Frontal cortex (tissue), 3 donors: ENCODE measurements at regions not wholly inside any gene's neighbourhood (a gene's known extent, or its start where the extent isn't known, plus 50 kb on each side); places are given as distances from the start of the nearest gene placed in this dataset.

ENCODE experiments used
- DNase-seq, 2 donors: peaks; one replicate each; pipeline ENCODE4 v3.0.0; 2012; ENCODE audit warnings: low spot score in 2 of 2
- FAIRE-seq: peaks from 2 replicates; lab custom pipeline; 2012; peaks lifted over from hg19 to GRCh38; lab: Jason Lieb, UNC
- donor health status: control.
- donor health status: control.
- donor health status: control.

GRCh38 chr9:115980054-115980453 is 173.5 kb upstream of the PAPPA start:
- no peak for DNase-seq
- FAIRE-seq, result no peak

GRCh38 chr9:115980502-115980901 is 173.1 kb upstream of the PAPPA start:
- no peak for DNase-seq
- no peak for FAIRE-seq

- no peak for DNase-seq
- FAIRE-seq, result no peak
Measured at GRCh38 chr9:115980976-115981375, 172.6 kb upstream of the PAPPA start.

GRCh38 chr9:115983366-115983765 is 170.2 kb upstream of the PAPPA start:
- no peak for FAIRE-seq
- no peak for DNase-seq

- no peak for DNase-seq
- FAIRE-seq, result no peak
Measured at GRCh38 chr9:115985657-115986056, 167.9 kb upstream of the PAPPA start.

- DNase-seq (no peak), FAIRE-seq (no peak)
Measured at GRCh38 chr9:115986508-115986907, 167.1 kb upstream of the PAPPA start.

- no peak for DNase-seq
- FAIRE-seq, result no peak
Measured at GRCh38 chr9:115988701-115989100, 164.9 kb upstream of the PAPPA start.

- DNase-seq, result no peak
- no peak for FAIRE-seq
Measured at GRCh38 chr9:115989831-115990230, 163.8 kb upstream of the PAPPA start.

- no peak for FAIRE-seq
Measured at GRCh38 chr9:115992834-115993233, 160.8 kb upstream of the PAPPA start.

GRCh38 chr9:115997923-115998322 is 155.7 kb upstream of the PAPPA start:
- FAIRE-seq (no peak), DNase-seq (no peak)

More at GRCh38 chr9:115992834-115993233, 160.8 kb upstream of the PAPPA start:
- DNase-seq, result no peak

- DNase-seq (no peak), FAIRE-seq (no peak)
Measured at GRCh38 chr9:115998666-115999065, 154.9 kb upstream of the PAPPA start.

- DNase-seq (no peak), FAIRE-seq (no peak)
Measured at GRCh38 chr9:115999498-115999897, 154.1 kb upstream of the PAPPA start.

GRCh38 chr9:116000748-116001329 is 152.8 kb upstream of the PAPPA start:
- FAIRE-seq (no peak), DNase-seq (no peak)

- no peak for FAIRE-seq
Measured at GRCh38 chr9:116002181-116002580, 151.4 kb upstream of the PAPPA start.

GRCh38 chr9:116002624-116003023 is 151.0 kb upstream of the PAPPA start:
- FAIRE-seq (no peak), DNase-seq (no peak)

More at GRCh38 chr9:116002181-116002580, 151.4 kb upstream of the PAPPA start:
- no peak for DNase-seq

- DNase-seq (no peak), FAIRE-seq (no peak)
Measured at GRCh38 chr9:116003397-116003796, 150.2 kb upstream of the PAPPA start.

- FAIRE-seq (no peak), DNase-seq (no peak)
Measured at GRCh38 chr9:116005205-116005604, 148.4 kb upstream of the PAPPA start.

- FAIRE-seq (no peak), DNase-seq (no peak)
Measured at GRCh38 chr9:116007824-116008223, 145.8 kb upstream of the PAPPA start.

GRCh38 chr9:116008278-116008677 is 145.3 kb upstream of the PAPPA start:
- no peak for DNase-seq
- no peak for FAIRE-seq

GRCh38 chr9:116009420-116009819 is 144.2 kb upstream of the PAPPA start:
- FAIRE-seq (no peak), DNase-seq (no peak)

GRCh38 chr9:116015855-116016254 is 137.7 kb upstream of the PAPPA start:
- no peak for DNase-seq
- no peak for FAIRE-seq

GRCh38 chr9:116020146-116020545 is 133.4 kb upstream of the PAPPA start:
- FAIRE-seq (no peak), DNase-seq (no peak)
